Heart right ventricle (tissue), 16 donors: ENCODE measurements at regions not wholly inside any gene's neighbourhood (a gene's known extent, or its start where the extent isn't known, plus 50 kb on each side); places are given as distances from the start of the nearest gene placed in this dataset.
A peak's percentile ranks its signal among the peaks of the same experiment; 100 is the strongest.

Experiments
- ATAC-seq, 8 donors: fragments of 200-7000 bp; cut with Tn5 transposase; one replicate each; pipeline ENCODE4 v1.9.1; 2020; ENCODE audit warnings: mild to moderate bottlenecking in 8 of 8, moderate library complexity in 8 of 8, moderate number of reproducible peaks in 1 of 8
- DNase-seq, 2 donors: peaks; one replicate each; pipeline ENCODE4 v3.0.0-alpha.2; 2020
- H3K27ac ChIP-seq, 10 donors: fragments of 200-600 bp; sonication (generic) in 2 of 10; one replicate each; pipeline versions ENCODE4 v1.5.0 to v1.8.0; 2020 to 2022; ENCODE audit warnings: mild to moderate bottlenecking in 3 of 10
- H3K27me3 ChIP-seq, 7 donors: fragments of 200-600 bp; one replicate each; pipeline ENCODE4 v1.8.0; 2021 to 2022; ENCODE audit warnings: mild to moderate bottlenecking in 2 of 7
- H3K36me3 ChIP-seq, 9 donors: fragments of 200-600 bp; sonication (generic) in 1 of 9; one replicate each; pipeline versions ENCODE4 v1.5.0 to v1.8.0; 2020 to 2022; ENCODE audit warnings: mild to moderate bottlenecking in 2 of 9
- H3K4me1 ChIP-seq, 9 donors: fragments of 200-600 bp; sonication (generic) in 1 of 9; one replicate each; pipeline versions ENCODE4 v1.5.0 to v1.8.0; 2020 to 2022; ENCODE audit warnings: mild to moderate bottlenecking in 4 of 9
- H3K4me3 ChIP-seq, 10 donors: fragments of 200-600 bp; sonication (generic) in 2 of 10; one replicate each; pipeline versions ENCODE4 v1.5.0 to v1.8.0; 2020 to 2022; ENCODE audit warnings: mild to moderate bottlenecking in 7 of 10, moderate library complexity in 2 of 10
- H3K9me3 ChIP-seq, 11 donors: fragments of 200-600 bp in 10 of 11; sonication (generic) in 2 of 11; one replicate each; pipeline versions ENCODE4 v1.5.0 to v1.8.0; 2013 to 2022; ENCODE audit warnings: mild to moderate bottlenecking in 2 of 11, control low read depth in 1 of 11, moderate library complexity in 1 of 11
- CTCF ChIP-seq, 9 donors: fragments of 200-600 bp; sonication (generic) in 2 of 9; IDR thresholded peaks; one replicate each; pipeline versions ENCODE4 v1.5.0 to v1.8.0; 2021 to 2022; ENCODE audit warnings: antibody characterized with exemption in 9 of 9, mild to moderate bottlenecking in 5 of 9, moderate library complexity in 1 of 9
- WGBS, 2 donors: extraction: QIAGEN DNeasy Blood & Tissue Kit; methylation state at CpG; one replicate each; pipeline ENCODE4 v1.1.7; 2013; ENCODE audit warnings: inconsistent platforms in 1 of 2; 5-methylcytosine and 5-hydroxymethylcytosine counted together
- intact Hi-C, 10 donors: fragments of 100-400 bp; cut with DNase I; formaldehyde crosslinking; loops; one replicate each; pipeline versions ENCODE4 v1.11.1 to v1.14.2; 2022
- donor health status: Arrhythmogenic right ventricular cardiomyopathy.
- donor health status: ischemic (EF 13 %, LVEDD 7.1; RV severe dilation, severe dysfunction).
- donor health status: healthy with polysubstance abuse.
- donor health status: DM: no; HTN: yes; CAD: no.
- donor health status: DM: no; HTN: no; CAD: no.
- donor health status: ischemic (EF 25% LVEDD 6.9; RV normal size, moderate dysfunction).
- donor health status: ischemic (EF 25% LVEDD 5.7; RV mildly dilated, moderate dysfunction).
- donor health status: healthy.
- donor health status: DM: yes; HTN: yes; CAD: no.
- donor health status: Ischemic cardiomyopathy.
- donor health status: ischemic (EF 35%, LVEDD 5.7; RV mildly dilated, moderate dysfunction).
- donor health status: nonischemic (EF 11% LVEDD 7.7; RV severe dilation, severe dysfunction).
- donor health status: DM: yes; HTN: yes; CAD: no.
- donor health status: PGD.
- donor health status: ischemic (EF 29% LVEDD 5.4; RV normal size, mild dysfunction).
- donor health status: nonischemic (EF 23%, LVEDD 6.1; RV moderate dilation, normal function).

GRCh38 chr3:177921153-177921552 lies 615.1 kb upstream of the KCNMB2 start:
- DNase-seq (no peak), ATAC-seq (no peak)
- Histone ChIP-seq H3K36me3 (no peaks in the 10 kb centered on the region), H3K9me3 (peaks cover 0 to 9% (median 0%) of the 10 kb centered on the region in 11 donors), H3K4me1 (no peaks in the 10 kb centered on the region), H3K27ac (no peak overlapping the region), H3K27me3 (no peaks in the 10 kb centered on the region), H3K4me3 (no peak overlapping the region)
- TF ChIP-seq CTCF (IDR thresholded peaks at IDR 0.05), result no peak
- 80 to 82% methylated on average over 3 of the region's 3 CpGs for WGBS, 2 donors
- intact Hi-C loops, result no loop called here

- intact Hi-C loops, result no loop called here
- 96 to 97% methylated on average over 2 of the region's 2 CpGs for WGBS, 2 donors
- no peak for DNase-seq
- H3K27ac ChIP-seq, result no peak overlapping the region
- H3K4me3 ChIP-seq, result no peak overlapping the region
- H3K9me3 ChIP-seq, result peaks cover 0 to 9% (median 0%) of the 10 kb centered on the region in 11 donors
- TF ChIP-seq CTCF (IDR thresholded peaks at IDR 0.05), result no peak
- H3K36me3 ChIP-seq, result no peaks in the 10 kb centered on the region
- no peaks in the 10 kb centered on the region for H3K27me3 ChIP-seq
- ATAC-seq, result no peak
- peaks cover 0 to 7% (median 3%) of the 10 kb centered on the region in 9 donors for H3K4me1 ChIP-seq
Measured at GRCh38 chr3:177924261-177924660, 612.0 kb upstream of the KCNMB2 start.

- TF ChIP-seq CTCF (IDR thresholded peaks at IDR 0.05), result no peak
- Histone ChIP-seq H3K9me3 (peaks cover 0 to 2% (median 0%) of the 10 kb centered on the region in 11 donors), H3K4me3 (no peak overlapping the region), H3K27me3 (no peaks in the 10 kb centered on the region), H3K27ac (no peak overlapping the region), H3K4me1 (peaks cover 0 to 35% (median 25%) of the 10 kb centered on the region in 9 donors), H3K36me3 (no peaks in the 10 kb centered on the region)
- DNase-seq, result no peak
- 80 to 85% methylated on average over 6 of the region's 6 CpGs for WGBS, 2 donors
- intact Hi-C loops, result no loop called here
- ATAC-seq, result peak in 3 of 8 donors; percentile 20 to 71 (median 37)
Measured at GRCh38 chr3:177928172-177928873, 607.9 kb upstream of the KCNMB2 start.

GRCh38 chr3:177929310-177929709 lies 606.9 kb upstream of the KCNMB2 start:
- no peaks in the 10 kb centered on the region for H3K36me3 ChIP-seq
- H3K4me3 ChIP-seq, result no peak overlapping the region
- no peaks in the 10 kb centered on the region for H3K27me3 ChIP-seq
- H3K27ac ChIP-seq, result no peak overlapping the region
- H3K9me3 ChIP-seq, result no peaks in the 10 kb centered on the region
- ATAC-seq (no peak), DNase-seq (no peak)
- TF ChIP-seq CTCF (IDR thresholded peaks at IDR 0.05), result no peak
- intact Hi-C loops, result no loop called here
- WGBS, 2 donors, result 97% methylated on average over 2 of the region's 2 CpGs
- peaks cover 0 to 45% (median 28%) of the 10 kb centered on the region in 9 donors for H3K4me1 ChIP-seq
